ENCODE measurements at regions not wholly inside any gene's neighbourhood (a gene's known extent, or its start where the extent isn't known, plus 50 kb on each side); places are given as distances from the start of the nearest gene placed in this dataset.
A peak's percentile ranks its signal among the peaks of the same experiment; 100 is the strongest.

GRCh38 chrX:94524867-94525266, 850.9 kb downstream of the FAM133A start:
- H3K27ac ChIP-seq = no peak overlapping the region
- TF ChIP-seq ZFX (IDR thresholded peaks at IDR 0.05; ENCODE audit: borderline replicate concordance) (no peak), CTCF (IDR thresholded peaks at IDR 0.05) (peak; percentile 25)

- no peak for TF ChIP-seq ZFX (IDR thresholded peaks at IDR 0.05; ENCODE audit: borderline replicate concordance)
- TF ChIP-seq CTCF (IDR thresholded peaks at IDR 0.05) = no peak
- no peak overlapping the region for H3K27ac ChIP-seq
Observed at GRCh38 chrX:94545722-94546121, 871.7 kb downstream of the FAM133A start.

- H3K27ac ChIP-seq = no peak overlapping the region
- TF ChIP-seq CTCF (IDR thresholded peaks at IDR 0.05) (no peak), ZFX (IDR thresholded peaks at IDR 0.05; ENCODE audit: borderline replicate concordance) (no peak)
Observed at GRCh38 chrX:94551831-94552230, 877.8 kb downstream of the FAM133A start.

- H3K27ac ChIP-seq = no peak overlapping the region
- no peak for TF ChIP-seq ZFX (IDR thresholded peaks at IDR 0.05; ENCODE audit: borderline replicate concordance)
- no peak for TF ChIP-seq CTCF (IDR thresholded peaks at IDR 0.05)
Observed at GRCh38 chrX:94560930-94561329, 886.9 kb downstream of the FAM133A start.

GRCh38 chrX:94576367-94577004, 902.5 kb downstream of the FAM133A start:
- H3K27ac ChIP-seq = no peak overlapping the region
- TF ChIP-seq CTCF (IDR thresholded peaks at IDR 0.05) = peak; percentile 39
- TF ChIP-seq ZFX (IDR thresholded peaks at IDR 0.05; ENCODE audit: borderline replicate concordance) = no peak

GRCh38 chrX:94600077-94600476, 926.1 kb downstream of the FAM133A start:
- no peak overlapping the region for H3K27ac ChIP-seq
- TF ChIP-seq CTCF (IDR thresholded peaks at IDR 0.05) (no peak), ZFX (IDR thresholded peaks at IDR 0.05; ENCODE audit: borderline replicate concordance) (no peak)

GRCh38 chrX:94612140-94612539, 938.1 kb downstream of the FAM133A start:
- TF ChIP-seq ZFX (IDR thresholded peaks at IDR 0.05; ENCODE audit: borderline replicate concordance) = no peak
- TF ChIP-seq CTCF (IDR thresholded peaks at IDR 0.05) = no peak
- H3K27ac ChIP-seq = no peak overlapping the region
